OCI-LY3 (cell line): ENCODE measurements at regions not wholly inside any gene's neighbourhood (a gene's known extent, or its start where the extent isn't known, plus 50 kb on each side); places are given as distances from the start of the nearest gene placed in this dataset.
"Not testable (repeated sequence)": the region's sequence is repeated elsewhere in the genome, so short reads cannot be mapped to it uniquely, and the experiment has no call there.

Experiments
- H2AFZ ChIP-seq: fragments of 200-600, 300-600 bp; shearing (Covaris generic); 2 replicates; pipeline ENCODE4 v1.6.0; 2014; ENCODE audit warnings: antibody characterized with exemption, low read depth, low read length
- H3K27ac ChIP-seq: fragments of 200-600, 300-600 bp; sonication (generic); 2 replicates; pipeline ENCODE4 v1.5.1; 2014; ENCODE audit warnings: mild to moderate bottlenecking, low read length, moderate library complexity, mixed read lengths
- H3K27me3 ChIP-seq: fragments of 200-600, 300-600 bp; sonication (generic); 2 replicates; pipeline ENCODE4 v1.6.1; 2014; ENCODE audit warnings: low read depth, low read length, mixed read lengths
- H3K36me3 ChIP-seq: fragments of 200-600, 300-600 bp; sonication (generic); replicated peaks from 2 replicates; pipeline ENCODE3; 2014; ENCODE audit warnings: low read depth, low read length, mixed read lengths
- H3K4me1 ChIP-seq: fragments of 300-600, 200-600 bp; sonication (generic); 2 replicates; pipeline ENCODE4 v1.6.1; 2014; ENCODE audit warnings: low read length, mixed read lengths
- H3K4me2 ChIP-seq: fragments of 200-600, 300-600 bp; sonication (generic); 2 replicates; pipeline ENCODE4 v1.6.1; 2014; ENCODE audit warnings: low read length, mixed read lengths
- H3K4me3 ChIP-seq: fragments of 300-600, 200-600 bp; sonication (generic); 2 replicates; pipeline ENCODE4 v1.5.1; 2014; ENCODE audit warnings: antibody characterized with exemption, mild to moderate bottlenecking, low read length, moderate library complexity
- H3K79me2 ChIP-seq: fragments of 300-600, 200-600 bp; shearing (Covaris generic); 2 replicates; pipeline ENCODE4 v1.6.1; 2014; ENCODE audit warnings: mild to moderate bottlenecking, low read length, mixed read lengths
- H3K9ac ChIP-seq: fragments of 300-600, 200-600 bp; shearing (Covaris generic); 2 replicates; pipeline ENCODE4 v1.6.0; 2014; ENCODE audit warnings: mild to moderate bottlenecking, low read length, moderate library complexity
- H3K9me3 ChIP-seq: fragments of 200-600, 300-600 bp; shearing (Covaris generic); 2 replicates; pipeline ENCODE4 v1.6.1; 2014; ENCODE audit warnings: low read length, mixed read lengths; ENCODE audit not compliant: insufficient read depth
- H4K20me1 ChIP-seq: fragments of 200-600, 300-600 bp; sonication (generic); 2 replicates; pipeline ENCODE4 v1.6.1; 2016; ENCODE audit warnings: low read length, mixed read lengths; ENCODE audit not compliant: insufficient read depth
- CTCF ChIP-seq: fragments of 200-600, 300-600 bp; sonication (generic); IDR thresholded peaks from 2 replicates; pipeline ENCODE4 v1.5.1; 2014; ENCODE audit warnings: antibody characterized with exemption, low read length, low read depth
- EZH2phosphoT487 ChIP-seq: fragments of 200-600 bp; shearing (Covaris generic); IDR thresholded peaks from 2 replicates; pipeline ENCODE4 v1.6.1; 2018; ENCODE audit warnings: antibody characterized with exemption, mixed run types, low read depth

DNA sequence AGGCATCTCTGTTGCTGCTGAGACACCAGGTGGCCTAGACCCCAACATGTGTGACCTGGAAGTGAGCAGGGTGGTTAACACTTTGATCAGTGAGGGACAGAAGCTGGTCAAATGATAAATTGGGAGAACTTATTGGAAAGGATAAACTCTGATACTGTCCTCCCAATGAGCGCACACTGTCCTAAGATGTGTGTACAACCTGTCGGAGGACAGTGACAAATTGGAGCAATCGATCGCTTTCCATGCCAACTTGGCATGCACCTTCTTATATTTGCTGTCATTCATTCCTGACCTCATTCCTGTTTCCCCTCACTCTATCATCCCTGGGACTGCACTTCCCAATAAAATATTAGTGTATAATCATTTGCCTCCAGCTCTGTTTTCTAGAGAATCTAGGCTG lies 198.7 kb upstream of the PROK2 start:
- no peak for TF ChIP-seq CTCF
- TF ChIP-seq EZH2phosphoT487 = no peak
- H3K9ac ChIP-seq = no peak overlapping the region
- H3K36me3 ChIP-seq = no peaks in the 10 kb centered on the region
- H3K79me2 ChIP-seq = no peaks in the 10 kb centered on the region
- no peak overlapping the region for H3K4me2 ChIP-seq
- no peak overlapping the region for H3K27ac ChIP-seq
- no peaks in the 10 kb centered on the region for H3K9me3 ChIP-seq
- no peak overlapping the region for H3K4me3 ChIP-seq
- H2AFZ ChIP-seq = no peak overlapping the region
- no peaks in the 10 kb centered on the region for H4K20me1 ChIP-seq
- peaks cover 41% of the 10 kb centered on the region for H3K4me1 ChIP-seq
- peaks cover 68% of the 10 kb centered on the region for H3K27me3 ChIP-seq

DNA sequence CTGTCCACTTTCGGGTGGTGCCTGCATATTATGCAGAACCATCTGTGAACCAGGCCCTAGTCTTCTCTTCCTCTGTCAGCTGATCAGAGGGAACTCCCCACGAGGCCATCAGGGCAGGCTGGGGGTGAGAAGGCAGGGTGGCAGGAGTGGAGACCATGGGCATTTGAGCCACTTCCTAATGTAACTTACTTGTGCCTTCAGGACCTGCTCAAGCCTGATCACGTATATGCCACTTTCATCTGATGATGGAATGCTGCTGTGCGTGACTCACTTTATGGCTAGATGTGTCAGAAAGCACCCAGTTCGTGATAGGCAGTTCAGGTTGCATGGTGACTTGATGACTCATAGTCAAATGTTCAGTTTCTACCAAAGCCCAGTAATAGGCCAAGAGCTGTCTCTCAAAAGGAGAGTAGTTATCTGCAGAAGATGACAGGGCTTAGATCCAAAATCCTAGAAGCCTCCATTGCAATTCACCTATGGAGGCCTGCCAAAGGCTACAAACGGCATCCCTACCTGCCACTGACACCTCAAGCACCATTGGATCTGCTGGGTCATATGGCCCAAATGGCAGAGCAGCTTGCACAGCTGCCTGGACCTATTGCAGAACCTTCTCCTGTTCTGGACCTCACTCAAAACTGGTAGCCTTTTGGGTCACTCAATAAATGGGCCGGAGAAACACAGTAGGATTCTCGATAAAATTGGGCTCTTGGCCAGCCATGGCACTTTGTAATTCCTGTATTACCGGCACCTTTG lies 197.7 kb upstream of the PROK2 start:
- H3K9me3 ChIP-seq, H2AFZ ChIP-seq, H3K27ac ChIP-seq, H4K20me1 ChIP-seq, H3K9ac ChIP-seq, H3K36me3 ChIP-seq, H3K79me2 ChIP-seq: not testable (repeated sequence)
- Histone ChIP-seq H3K4me2 (peak overlapping the region; percentile 66), H3K4me1 (peaks cover 51% of the 10 kb centered on the region), H3K4me3 (peak overlapping the region; percentile 40; the same call in 1 of the 2 replicates), H3K27me3 (peaks cover 69% of the 10 kb centered on the region)

- no peak overlapping the region for H2AFZ ChIP-seq
- peaks cover 37% of the 10 kb centered on the region for H3K4me1 ChIP-seq
- peaks cover 10% of the 10 kb centered on the region; the same call in 1 of the 2 replicates for H4K20me1 ChIP-seq
- no peak for TF ChIP-seq EZH2phosphoT487
- no peak for TF ChIP-seq CTCF
- H3K27ac ChIP-seq = no peak overlapping the region
- H3K4me3 ChIP-seq = no peak overlapping the region
- 0 out of 2 replicates have a peak, but pooled peaks cover 3% of the 10 kb centered on the region for H3K9me3 ChIP-seq
- H3K27me3 ChIP-seq = peaks cover 76% of the 10 kb centered on the region
- H3K36me3 ChIP-seq = no peaks in the 10 kb centered on the region
- no peak overlapping the region for H3K9ac ChIP-seq
- H3K79me2 ChIP-seq = no peaks in the 10 kb centered on the region
- H3K4me2 ChIP-seq = no peak overlapping the region
Observed at GRCh38 chr3:71979175-71979574, 194.2 kb upstream of the PROK2 start.

GRCh38 chr3:71978150-71978721 lies 193.3 kb upstream of the PROK2 start:
- Histone ChIP-seq H3K36me3 (no peaks in the 10 kb centered on the region), H3K9me3 (0 out of 2 replicates have a peak, but pooled peaks cover 3% of the 10 kb centered on the region), H3K4me3 (peak overlapping the region; percentile 40), H2AFZ (no peak overlapping the region), H3K27me3 (peaks cover 76% of the 10 kb centered on the region), H3K4me2 (peak overlapping the region; percentile 60), H3K9ac (no peak overlapping the region), H3K4me1 (peaks cover 28% of the 10 kb centered on the region), H4K20me1 (peaks cover 10% of the 10 kb centered on the region; the same call in 1 of the 2 replicates), H3K79me2 (no peaks in the 10 kb centered on the region), H3K27ac (no peak overlapping the region)
- peak; percentile 22; the same call in 1 of the 2 replicates for TF ChIP-seq EZH2phosphoT487
- TF ChIP-seq CTCF = no peak
